SK-N-SH treated with all-trans-retinoic acid at 6 μM for 48 hours (cell line): ENCODE measurements at regions not wholly inside any gene's neighbourhood (a gene's known extent, or its start where the extent isn't known, plus 50 kb on each side); places are given as distances from the start of the nearest gene placed in this dataset.

ENCODE experiments used
- ARNTL ChIP-seq: fragments of 450-650 bp; formaldehyde crosslinking; IDR thresholded peaks from 2 replicates; pipeline ENCODE4 v1.5.0; 2020; ENCODE audit warnings: low read depth, mild to moderate bottlenecking, moderate library complexity, borderline replicate concordance
- CSDC2 ChIP-seq: fragments of 250-450 bp; sonication (Bioruptor Pico); IDR thresholded peaks from 2 replicates; pipeline ENCODE4 v1.5.0; 2020; ENCODE audit warnings: mild to moderate bottlenecking, moderate library complexity
- ISL1 ChIP-seq: fragments of 250-450 bp; sonication (Bioruptor Pico); IDR thresholded peaks from 2 replicates; pipeline ENCODE4 v2.1.2; 2022; ENCODE audit warnings: mild to moderate bottlenecking, moderate library complexity
- PATZ1 ChIP-seq: fragments of 250-450 bp; sonication (Bioruptor Pico); IDR thresholded peaks from 2 replicates; pipeline ENCODE4 v1.8.0; 2020; ENCODE audit warnings: mild to moderate bottlenecking, moderate library complexity, borderline replicate concordance
- RARB ChIP-seq: fragments of 250-450 bp; sonication (Bioruptor Pico); IDR thresholded peaks from 2 replicates; pipeline ENCODE4 v1.8.0; 2021; ENCODE audit warnings: mild to moderate bottlenecking, moderate library complexity
- TOX ChIP-seq: fragments of 250-450 bp; sonication (Bioruptor Pico); IDR thresholded peaks from 2 replicates; pipeline ENCODE4 v1.8.0; 2021; ENCODE audit warnings: mild to moderate bottlenecking, moderate library complexity, borderline replicate concordance
- ZC3H10 ChIP-seq: fragments of 250-450 bp; sonication (Bioruptor Pico); IDR thresholded peaks from 2 replicates; pipeline ENCODE4 v1.5.1; 2021; ENCODE audit warnings: mild to moderate bottlenecking, moderate library complexity
- ZFP3 ChIP-seq: fragments of 250-450 bp; sonication (Bioruptor Pico); IDR thresholded peaks from 2 replicates; pipeline ENCODE4 v1.5.0; 2020; ENCODE audit warnings: mild to moderate bottlenecking, moderate library complexity
- ZNF565 ChIP-seq: fragments of 450-650 bp; formaldehyde crosslinking; conservative IDR thresholded peaks from 2 replicates; pipeline ENCODE4 v1.5.0; 2020; ENCODE audit warnings: low read depth, mild to moderate bottlenecking, moderate library complexity
- ZNF70 ChIP-seq: fragments of 450-650 bp; formaldehyde crosslinking; IDR thresholded peaks from 2 replicates; pipeline ENCODE4 v1.5.0; 2020; ENCODE audit warnings: mild to moderate bottlenecking, moderate library complexity
- TF ChIP-seq, protein P1 (sequence below): fragments of 250-450 bp; sonication (Bioruptor Pico); IDR thresholded peaks from 2 replicates; pipeline ENCODE4 v1.5.1; 2020; ENCODE audit warnings: low read depth, mild to moderate bottlenecking, moderate library complexity

DNA sequence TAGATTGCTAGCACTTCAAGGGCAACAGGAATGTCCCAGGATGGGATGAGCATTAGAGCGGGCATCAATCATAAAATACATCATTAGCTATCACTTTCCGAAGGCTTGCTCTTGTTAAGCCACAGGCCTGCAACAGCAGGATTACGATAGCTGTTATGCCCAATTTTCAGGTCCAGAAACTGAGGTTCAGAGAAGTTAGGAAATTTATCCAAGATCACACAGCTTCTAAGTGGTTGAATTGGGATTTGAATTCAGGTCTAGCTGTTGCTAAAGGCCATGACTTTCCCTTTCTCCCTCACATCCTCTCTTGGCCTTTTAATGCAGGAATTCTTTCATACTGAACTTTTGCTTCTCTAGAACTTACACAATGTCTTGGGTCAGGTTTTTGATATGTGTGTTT, 119.4 kb upstream of the ERCC6L2 start:
- no peak for TF ChIP-seq ZFP3 (CRISPR knock-in tag)
- no peak for TF ChIP-seq RARB (CRISPR knock-in tag)
- TF ChIP-seq ISL1 (CRISPR knock-in tag): no peak
- no peak for TF ChIP-seq ARNTL
- TF ChIP-seq, protein P1, sequence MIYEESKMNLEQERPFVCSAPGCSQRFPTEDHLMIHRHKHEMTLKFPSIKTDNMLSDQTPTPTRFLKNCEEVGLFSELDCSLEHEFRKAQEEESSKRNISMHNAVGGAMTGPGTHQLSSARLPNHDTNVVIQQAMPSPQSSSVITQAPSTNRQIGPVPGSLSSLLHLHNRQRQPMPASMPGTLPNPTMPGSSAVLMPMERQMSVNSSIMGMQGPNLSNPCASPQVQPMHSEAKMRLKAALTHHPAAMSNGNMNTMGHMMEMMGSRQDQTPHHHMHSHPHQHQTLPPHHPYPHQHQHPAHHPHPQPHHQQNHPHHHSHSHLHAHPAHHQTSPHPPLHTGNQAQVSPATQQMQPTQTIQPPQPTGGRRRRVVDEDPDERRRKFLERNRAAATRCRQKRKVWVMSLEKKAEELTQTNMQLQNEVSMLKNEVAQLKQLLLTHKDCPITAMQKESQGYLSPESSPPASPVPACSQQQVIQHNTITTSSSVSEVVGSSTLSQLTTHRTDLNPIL: no peak
- no peak for TF ChIP-seq ZNF70 (CRISPR knock-in tag)
- no peak for TF ChIP-seq ZNF565 (CRISPR knock-in tag)
- no peak for TF ChIP-seq TOX
- no peak for TF ChIP-seq PATZ1 (CRISPR knock-in tag)
- no peak for TF ChIP-seq ZC3H10 (CRISPR knock-in tag)
- TF ChIP-seq CSDC2: no peak
